HTR-8/SVneo (cell line): ENCODE measurements at regions not wholly inside any gene's neighbourhood (a gene's known extent, or its start where the extent isn't known, plus 50 kb on each side); places are given as distances from the start of the nearest gene placed in this dataset.

Source experiments
- DNase-seq: peaks from one replicate; pipeline ENCODE4 v3.0.0; 2011; ENCODE audit warnings: low spot score, mixed read lengths; ENCODE audit not compliant: insufficient read length
- FAIRE-seq: peaks from 2 replicates; lab custom pipeline; 2011; peaks lifted over from hg19 to GRCh38; lab: Jason Lieb, UNC

GRCh38 chr3:150223558-150223957 is 184.5 kb upstream of the TSC22D2 start:
- DNase-seq, result no peak
- no peak for FAIRE-seq

GRCh38 chr3:150222691-150223489 is 185.2 kb upstream of the TSC22D2 start:
- FAIRE-seq, result no peak
- DNase-seq, result no peak

- FAIRE-seq (peak; percentile 76), DNase-seq (no peak)
These were observed 186.1 kb upstream of the TSC22D2 start for GRCh38 chr3:150221904-150222523.

GRCh38 chr3:150220799-150221198 is 187.3 kb upstream of the TSC22D2 start:
- no peak for FAIRE-seq
- DNase-seq, result no peak

GRCh38 chr3:150220041-150220440 is 188.1 kb upstream of the TSC22D2 start:
- DNase-seq (no peak), FAIRE-seq (no peak)

- DNase-seq (no peak), FAIRE-seq (no peak)
These were observed 189.3 kb upstream of the TSC22D2 start for GRCh38 chr3:150218841-150219240.

- FAIRE-seq (no peak), DNase-seq (no peak)
These were observed 189.9 kb upstream of the TSC22D2 start for GRCh38 chr3:150218236-150218635.

GRCh38 chr3:150217691-150218090 is 190.4 kb upstream of the TSC22D2 start:
- FAIRE-seq (no peak), DNase-seq (no peak)

GRCh38 chr3:150216866-150217600 is 191.1 kb upstream of the TSC22D2 start:
- DNase-seq, result no peak
- FAIRE-seq, result peak; percentile 4

- DNase-seq (peak; percentile 83), FAIRE-seq (peak; percentile 92)
These were observed 191.9 kb upstream of the TSC22D2 start for GRCh38 chr3:150216041-150216811.

- no peak for DNase-seq
- FAIRE-seq, result no peak
These were observed 192.5 kb upstream of the TSC22D2 start for GRCh38 chr3:150215616-150216015.

- DNase-seq (no peak), FAIRE-seq (no peak)
These were observed 194.5 kb upstream of the TSC22D2 start for GRCh38 chr3:150213577-150213976.

GRCh38 chr3:150210461-150211110 is 197.5 kb upstream of the TSC22D2 start:
- DNase-seq, result no peak
- no peak for FAIRE-seq

- no peak for FAIRE-seq
- no peak for DNase-seq
These were observed 204.8 kb upstream of the TSC22D2 start for GRCh38 chr3:150203273-150203672.

GRCh38 chr3:150202711-150203110 is 205.4 kb upstream of the TSC22D2 start:
- no peak for DNase-seq
- no peak for FAIRE-seq

- FAIRE-seq (no peak), DNase-seq (no peak)
These were observed 213.1 kb upstream of the TSC22D2 start for GRCh38 chr3:150194957-150195356.

- DNase-seq (no peak), FAIRE-seq (no peak)
These were observed 213.6 kb upstream of the TSC22D2 start for GRCh38 chr3:150194513-150194912.

- DNase-seq (peak; percentile 12), FAIRE-seq (peak; percentile 69)
These were observed 213.9 kb upstream of the PFN2 start for GRCh38 chr3:150184426-150185071.

GRCh38 chr3:150183678-150184425 is 213.2 kb upstream of the PFN2 start:
- FAIRE-seq, result peak; percentile 89
- DNase-seq, result peak; percentile 62
